Tibial nerve (tissue), 4 donors: ENCODE measurements at regions not wholly inside any gene's neighbourhood (a gene's known extent, or its start where the extent isn't known, plus 50 kb on each side); places are given as distances from the start of the nearest gene placed in this dataset.
A peak's percentile ranks its signal among the peaks of the same experiment; 100 is the strongest.

Experiments
- DNase-seq, 2 donors: peaks; one replicate each; pipeline ENCODE4 v3.0.0-alpha.2; 2019; ENCODE audit warnings: low spot score in 2 of 2
- H3K27ac ChIP-seq, 4 donors: fragments of 200-600 bp; sonication (generic) in 3 of 4; one replicate each; pipeline ENCODE4 v1.5.1; 2017 to 2019; ENCODE audit warnings: mild to moderate bottlenecking in 1 of 4
- H3K27me3 ChIP-seq, 2 donors: fragments of 200-600 bp; sonication (generic) in 1 of 2; one replicate each; pipeline versions ENCODE4 v1.5.1 to v1.6.0; 2017 to 2019
- H3K36me3 ChIP-seq, 3 donors: fragments of 200-600 bp; sonication (generic); one replicate each; pipeline ENCODE4 v1.5.1; 2018 to 2019
- H3K4me1 ChIP-seq, 4 donors: fragments of 200-600 bp; sonication (generic) in 3 of 4; one replicate each; pipeline ENCODE4 v1.5.1; 2017 to 2019
- H3K4me3 ChIP-seq, 4 donors: fragments of 200-600 bp; sonication (generic) in 3 of 4; one replicate each; pipeline ENCODE4 v1.5.1; 2017 to 2019; ENCODE audit warnings: mild to moderate bottlenecking in 1 of 4, moderate library complexity in 1 of 4
- H3K9me3 ChIP-seq, 4 donors: fragments of 200-600 bp; sonication (generic) in 3 of 4; one replicate each; pipeline ENCODE4 v1.5.1; 2017 to 2019
- CTCF ChIP-seq, 5 experiments: fragments of 200-600 bp in 3 of 5; fragments of 450-650 bp in 2 of 5; sonication (generic) in 3 of 5; IDR thresholded peaks; one replicate each; pipeline ENCODE4 v1.5.1; 2016 to 2019; ENCODE audit warnings: antibody characterized with exemption in 5 of 5, mild to moderate bottlenecking in 3 of 5, moderate library complexity in 2 of 5
- EP300 ChIP-seq, 2 donors: sonication (generic); formaldehyde crosslinking; IDR thresholded peaks; one replicate each; pipeline ENCODE4 v1.6.1; 2017; ENCODE audit warnings: antibody characterized with exemption in 2 of 2, mild to moderate bottlenecking in 1 of 2
- POLR2A ChIP-seq, 2 donors: fragments of 450-650 bp; IDR thresholded peaks; one replicate each; pipeline ENCODE4 v1.6.1; 2017; ENCODE audit warnings: antibody characterized with exemption in 2 of 2, mild to moderate bottlenecking in 2 of 2, moderate library complexity in 2 of 2
- WGBS, 2 donors: methylation state at CpG; one replicate each; pipeline ENCODE4 v1.1.5; 2018; 5-methylcytosine and 5-hydroxymethylcytosine counted together

DNA sequence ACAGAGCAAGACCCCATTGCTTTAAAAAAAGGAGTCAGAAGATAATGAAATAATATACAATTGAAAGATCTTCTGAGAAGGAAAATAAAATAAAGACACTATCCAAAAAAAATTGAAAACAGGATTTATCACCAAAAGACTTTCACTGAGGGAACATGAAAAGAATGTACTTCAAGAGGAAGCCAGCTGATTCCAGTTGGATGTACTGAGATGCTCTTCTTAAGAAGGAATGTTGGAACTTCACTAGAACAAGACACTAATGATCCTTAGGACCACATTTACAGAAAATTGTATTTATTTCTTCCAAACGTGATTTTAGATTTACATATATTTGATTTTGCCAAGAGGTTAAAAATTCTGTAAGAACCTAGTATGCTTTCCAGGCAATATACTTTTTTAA is 65.6 kb upstream of the CNOT2 start:
- 30% methylated on average over 1 of the region's 1 CpG for WGBS, 2 donors
- peak overlapping the region; percentile 30 to 82 (median 58) for H3K27ac ChIP-seq
- no peak for DNase-seq

DNA sequence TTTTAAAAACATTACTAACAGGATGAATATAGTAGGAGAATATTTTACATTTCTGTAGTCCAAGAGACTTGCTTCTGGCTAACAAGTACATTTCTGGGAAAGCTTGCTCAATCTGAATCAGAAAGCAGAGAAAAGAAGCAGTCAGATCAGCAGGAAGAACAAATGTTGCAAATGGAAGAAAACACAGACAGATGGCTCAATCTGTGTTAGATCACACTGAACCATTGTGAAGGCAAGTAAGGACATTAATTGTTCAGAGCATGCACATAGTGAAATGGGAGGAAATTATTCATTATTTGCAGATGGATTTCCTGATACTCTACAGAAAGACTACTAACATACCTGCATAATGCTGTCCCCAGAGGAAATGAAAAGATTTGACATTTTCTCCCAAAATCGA is 65.2 kb upstream of the CNOT2 start:
- 29 to 50% methylated on average over 1 of the region's 1 CpG for WGBS, 2 donors
- no peaks in the 10 kb centered on the region for H3K36me3 ChIP-seq
- DNase-seq = no peak
- H3K27ac ChIP-seq = peak overlapping the region; percentile 30 to 82 (median 58)
- no peaks in the 10 kb centered on the region for H3K27me3 ChIP-seq
- no peaks in the 10 kb centered on the region for H3K9me3 ChIP-seq
- H3K4me1 ChIP-seq = no peaks in the 10 kb centered on the region
- TF ChIP-seq EP300 (IDR thresholded peaks at IDR 0.05) (peak in 1 of 2 donors; percentile 71), CTCF (IDR thresholded peaks at IDR 0.05) (no peak)
- peak overlapping the region in 1 of 4 donors; percentile 30 for H3K4me3 ChIP-seq

More for the DNA sequence above, 65.6 kb upstream of the CNOT2 start:
- Histone ChIP-seq H3K36me3 (no peaks in the 10 kb centered on the region), H3K4me1 (no peaks in the 10 kb centered on the region), H3K4me3 (no peak overlapping the region), H3K27me3 (no peaks in the 10 kb centered on the region), H3K9me3 (no peaks in the 10 kb centered on the region)
- no peak for TF ChIP-seq EP300 (IDR thresholded peaks at IDR 0.05)
- no peak for TF ChIP-seq POLR2A (IDR thresholded peaks at IDR 0.05)
- no peak for TF ChIP-seq CTCF (IDR thresholded peaks at IDR 0.05)

DNA sequence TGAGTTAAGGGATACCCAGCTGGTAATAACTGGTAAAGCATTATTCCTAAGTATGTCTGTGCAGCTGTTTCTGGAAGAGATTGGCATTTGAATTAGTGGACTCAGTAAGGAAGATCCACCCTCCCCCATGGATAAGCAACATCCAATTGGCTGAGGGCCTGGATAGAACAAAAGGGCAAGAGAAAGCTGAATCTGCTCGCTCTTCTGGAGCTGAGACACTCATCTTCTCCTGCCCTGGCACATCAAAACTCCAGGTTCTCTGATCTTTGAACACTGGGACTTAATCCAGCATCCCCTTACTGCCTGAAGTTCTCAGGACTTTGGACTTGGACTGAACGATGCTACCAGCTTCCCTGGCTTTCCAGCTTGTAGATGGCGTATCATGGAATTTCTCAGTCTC is 63.1 kb upstream of the CNOT2 start:
- DNase-seq = no peak
- no peak overlapping the region for H3K27ac ChIP-seq
- no peaks in the 10 kb centered on the region for H3K4me1 ChIP-seq
- TF ChIP-seq EP300 (IDR thresholded peaks at IDR 0.05) (no peak), POLR2A (IDR thresholded peaks at IDR 0.05) (no peak), CTCF (IDR thresholded peaks at IDR 0.05) (no peak)
- H3K9me3 ChIP-seq = no peaks in the 10 kb centered on the region
- H3K27me3 ChIP-seq = no peaks in the 10 kb centered on the region
- WGBS, 2 donors = 84 to 86% methylated on average over 3 of the region's 3 CpGs
- no peaks in the 10 kb centered on the region for H3K36me3 ChIP-seq
- no peak overlapping the region for H3K4me3 ChIP-seq

GRCh38 chr12:70185301-70185700 is 57.9 kb upstream of the CNOT2 start:
- Histone ChIP-seq H3K27me3 (no peaks in the 10 kb centered on the region), H3K4me1 (no peaks in the 10 kb centered on the region), H3K27ac (no peak overlapping the region), H3K4me3 (no peak overlapping the region), H3K9me3 (no peaks in the 10 kb centered on the region), H3K36me3 (no peaks in the 10 kb centered on the region)
- no peak for DNase-seq
- WGBS, 2 donors = 86 to 92% methylated on average over 1 of the region's 1 CpG
- TF ChIP-seq CTCF (IDR thresholded peaks at IDR 0.05) (no peak), EP300 (IDR thresholded peaks at IDR 0.05) (no peak), POLR2A (IDR thresholded peaks at IDR 0.05) (no peak)

DNA sequence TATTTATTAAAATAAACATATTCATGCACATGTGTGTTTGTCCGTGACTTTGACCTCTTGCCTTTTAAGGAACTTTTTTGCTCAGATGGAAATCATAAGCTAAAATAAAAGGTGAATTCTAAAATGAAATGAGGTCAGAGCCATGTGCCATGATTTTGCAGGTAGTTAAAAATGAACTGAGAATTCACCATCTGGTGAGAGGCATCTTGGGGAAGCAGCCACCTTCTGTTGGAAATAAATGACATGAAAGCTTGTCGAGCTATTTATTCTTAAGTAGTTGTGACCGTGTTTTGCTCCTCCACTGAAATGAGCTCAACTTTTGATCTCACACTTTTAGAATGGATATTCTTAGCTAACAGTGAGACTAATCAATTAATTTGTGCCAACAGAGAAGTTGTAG is 56.8 kb upstream of the CNOT2 start:
- Histone ChIP-seq H3K4me1 (no peaks in the 10 kb centered on the region), H3K9me3 (no peaks in the 10 kb centered on the region), H3K27ac (no peak overlapping the region), H3K36me3 (no peaks in the 10 kb centered on the region), H3K4me3 (no peak overlapping the region), H3K27me3 (no peaks in the 10 kb centered on the region)
- TF ChIP-seq EP300 (IDR thresholded peaks at IDR 0.05) (no peak), CTCF (IDR thresholded peaks at IDR 0.05) (no peak), POLR2A (IDR thresholded peaks at IDR 0.05) (no peak)
- no peak for DNase-seq
- 84 to 95% methylated on average over 3 of the region's 3 CpGs for WGBS, 2 donors
